Peyer's patch (tissue), 4 donors: ENCODE measurements at regions not wholly inside any gene's neighbourhood (a gene's known extent, or its start where the extent isn't known, plus 50 kb on each side); places are given as distances from the start of the nearest gene placed in this dataset.

Source experiments
- DNase-seq, 3 donors: peaks; one replicate each; pipeline ENCODE4 v3.0.0-alpha.2; 2017 to 2019
- H3K27ac ChIP-seq, 4 donors: fragments of 200-600 bp; sonication (generic); one replicate each; pipeline ENCODE4 v1.5.1; 2016 to 2019
- H3K27me3 ChIP-seq, 2 donors: fragments of 200-600 bp; sonication (generic); one replicate each; pipeline ENCODE4 v1.5.1; 2019
- H3K36me3 ChIP-seq, 3 donors: fragments of 200-600 bp; sonication (generic); one replicate each; pipeline ENCODE4 v1.5.1; 2016 to 2019
- H3K4me1 ChIP-seq, 4 donors: fragments of 200-600 bp; sonication (generic); one replicate each; pipeline ENCODE4 v1.5.1; 2016 to 2019
- H3K4me3 ChIP-seq, 4 donors: fragments of 200-600 bp; sonication (generic); 1 replicate in 3 of 4; 2 replicates in 1 of 4; pipeline ENCODE4 v1.5.1; 2016 to 2019; ENCODE audit warnings: mild to moderate bottlenecking in 1 of 4
- H3K9me3 ChIP-seq, 4 donors: fragments of 200-600 bp; sonication (generic); one replicate each; pipeline ENCODE4 v1.5.1; 2016 to 2019; ENCODE audit warnings: mild to moderate bottlenecking in 1 of 4
- CTCF ChIP-seq, 6 experiments: fragments of 450-650 bp in 4 of 6; fragments of 200-600 bp in 2 of 6; sonication (generic) in 1 of 6; IDR thresholded peaks; one replicate each; pipeline ENCODE4 v1.5.1; 2017 to 2019; ENCODE audit warnings: antibody characterized with exemption in 6 of 6, mild to moderate bottlenecking in 3 of 6, moderate library complexity in 1 of 6
- POLR2A ChIP-seq, 2 donors: fragments of 450-650 bp; IDR thresholded peaks; one replicate each; pipeline ENCODE4 v1.5.1; 2017; ENCODE audit warnings: antibody characterized with exemption in 2 of 2, mild to moderate bottlenecking in 2 of 2, moderate library complexity in 2 of 2

GRCh38 chr3:113105093-113105449 lies 106.3 kb upstream of the BOC start:
- no peaks in the 10 kb centered on the region for H3K36me3 ChIP-seq
- no peak overlapping the region for H3K27ac ChIP-seq
- no peaks in the 10 kb centered on the region for H3K9me3 ChIP-seq
- H3K4me3 ChIP-seq, result no peak overlapping the region
- DNase-seq, result no peak
- TF ChIP-seq CTCF (IDR thresholded peaks at IDR 0.05), result no peak
- TF ChIP-seq POLR2A (IDR thresholded peaks at IDR 0.05), result no peak
- H3K4me1 ChIP-seq, result no peaks in the 10 kb centered on the region
- no peaks in the 10 kb centered on the region for H3K27me3 ChIP-seq

DNA sequence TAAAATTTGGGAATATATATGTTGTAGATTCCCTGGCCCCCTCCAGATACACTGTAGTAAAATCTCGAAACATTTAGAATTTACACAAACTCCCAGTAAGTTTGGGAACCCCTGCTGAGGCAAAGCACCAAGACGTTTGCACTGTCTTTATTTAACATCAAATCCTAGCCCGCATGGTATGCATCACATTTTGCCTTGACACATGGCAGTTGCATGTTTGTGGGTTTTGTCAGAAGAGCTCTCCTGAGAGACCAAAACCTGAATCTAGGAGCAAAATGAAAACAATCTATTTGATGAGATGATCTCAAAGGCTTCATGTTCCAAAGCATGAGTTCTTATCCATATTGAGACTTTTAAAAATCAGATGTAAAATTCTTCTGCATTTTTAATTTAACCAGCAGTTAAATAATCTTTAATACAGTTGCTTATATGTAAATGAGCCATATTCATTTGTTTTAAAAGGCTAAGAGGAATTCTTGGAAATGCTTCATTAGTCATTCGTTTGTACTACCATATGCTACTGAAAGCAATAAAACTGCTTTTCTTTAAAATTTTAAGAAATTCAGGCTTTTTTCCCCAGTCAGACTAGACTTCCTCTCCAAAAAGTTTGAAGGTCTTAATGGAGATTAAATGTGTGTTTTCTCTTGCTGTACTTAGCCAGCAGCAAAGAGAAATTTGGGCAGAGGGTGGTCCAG lies 105.2 kb upstream of the BOC start:
- no peak for DNase-seq
- TF ChIP-seq POLR2A (IDR thresholded peaks at IDR 0.05) (no peak), CTCF (IDR thresholded peaks at IDR 0.05) (no peak)
- Histone ChIP-seq H3K4me1 (peaks cover 0 to 4% (median 0%) of the 10 kb centered on the region in 4 donors), H3K27me3 (no peaks in the 10 kb centered on the region), H3K36me3 (no peaks in the 10 kb centered on the region), H3K4me3 (no peak overlapping the region), H3K9me3 (no peaks in the 10 kb centered on the region), H3K27ac (no peak overlapping the region)

DNA sequence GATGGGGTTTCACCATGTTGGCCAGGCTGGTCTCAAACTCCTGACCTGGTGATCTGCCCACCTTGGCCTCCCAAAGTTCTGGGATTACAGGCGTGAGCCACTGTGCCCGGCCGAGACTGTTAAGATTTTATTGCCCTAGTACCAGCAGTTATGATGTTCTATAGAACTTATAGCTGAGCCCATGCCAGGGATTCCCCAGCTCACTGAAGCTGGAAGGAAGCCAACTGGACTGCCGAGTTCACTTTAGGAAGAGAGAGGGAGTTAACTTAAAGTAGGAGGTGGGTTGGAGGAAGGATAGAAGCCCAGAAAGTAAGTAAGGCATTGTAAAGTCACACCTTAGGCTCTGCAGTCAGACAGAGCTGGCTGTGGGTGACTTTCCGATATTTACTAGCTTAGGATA lies 101.1 kb upstream of the BOC start:
- Histone ChIP-seq H3K27me3 (no peaks in the 10 kb centered on the region), H3K4me3 (no peak overlapping the region), H3K4me1 (peaks cover 0 to 5% (median 0%) of the 10 kb centered on the region in 4 donors), H3K9me3 (no peaks in the 10 kb centered on the region), H3K27ac (no peak overlapping the region), H3K36me3 (no peaks in the 10 kb centered on the region)
- no peak for DNase-seq
- TF ChIP-seq POLR2A (IDR thresholded peaks at IDR 0.05), result no peak
- TF ChIP-seq CTCF (IDR thresholded peaks at IDR 0.05), result no peak

- H3K9me3 ChIP-seq, result no peaks in the 10 kb centered on the region
- no peaks in the 10 kb centered on the region for H3K36me3 ChIP-seq
- H3K27me3 ChIP-seq, result no peaks in the 10 kb centered on the region
- peaks cover 0 to 5% (median 0%) of the 10 kb centered on the region in 4 donors for H3K4me1 ChIP-seq
- no peak overlapping the region for H3K27ac ChIP-seq
- H3K4me3 ChIP-seq, result no peak overlapping the region
- DNase-seq, result no peak
- TF ChIP-seq POLR2A (IDR thresholded peaks at IDR 0.05) (no peak), CTCF (IDR thresholded peaks at IDR 0.05) (no peak)
These were observed 100.2 kb upstream of the BOC start for GRCh38 chr3:113111011-113111707.

GRCh38 chr3:113113361-113113760 lies 98.0 kb upstream of the BOC start:
- no peak for DNase-seq
- peaks cover 0 to 5% (median 0%) of the 10 kb centered on the region in 4 donors for H3K4me1 ChIP-seq
- no peak for TF ChIP-seq POLR2A (IDR thresholded peaks at IDR 0.05)
- TF ChIP-seq CTCF (IDR thresholded peaks at IDR 0.05), result no peak
- no peak overlapping the region for H3K27ac ChIP-seq
- no peak overlapping the region for H3K4me3 ChIP-seq
- H3K9me3 ChIP-seq, result no peaks in the 10 kb centered on the region
- H3K36me3 ChIP-seq, result no peaks in the 10 kb centered on the region
- no peaks in the 10 kb centered on the region for H3K27me3 ChIP-seq
